G401 (cell line): ENCODE measurements at regions not wholly inside any gene's neighbourhood (a gene's known extent, or its start where the extent isn't known, plus 50 kb on each side); places are given as distances from the start of the nearest gene placed in this dataset.
"Not testable (repeated sequence)": the region's sequence is repeated elsewhere in the genome, so short reads cannot be mapped to it uniquely, and the experiment has no call there.

Experiments
- DNase-seq: peaks from one replicate; pipeline ENCODE4 v3.0.0-alpha.2; 2015; ENCODE audit warnings: low spot score
- in situ Hi-C: cut with HindIII; loops from 2 replicates; pipeline ENCODE4 v1.10.0; 2016; ENCODE audit warnings: low sequenced_read_pairs, mixed read lengths

DNA sequence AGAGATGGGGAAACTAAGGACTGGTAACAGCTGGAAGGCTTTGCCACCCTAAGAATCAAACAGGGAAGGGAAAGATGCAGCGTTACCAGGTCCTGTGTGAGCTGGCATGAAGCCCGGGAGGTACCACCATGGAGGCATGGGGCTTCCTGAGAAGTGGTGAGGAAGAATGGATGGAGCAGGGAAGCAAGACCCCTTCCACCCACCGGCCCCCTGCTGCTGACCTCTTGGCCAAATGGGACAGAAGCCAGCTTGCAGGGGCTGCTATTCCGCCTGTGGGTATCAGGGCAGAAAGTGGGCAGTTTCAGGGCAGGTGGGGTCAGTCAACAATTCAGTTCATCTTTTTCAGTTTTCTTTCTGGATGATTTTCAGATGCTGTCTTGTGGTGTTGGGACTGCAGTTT, 1099.9 kb downstream of the TBC1D22A start:
- no peak for DNase-seq
- in situ Hi-C loops, result no loop called here

GRCh38 chr22:47860907-47861306, 1098.5 kb downstream of the TBC1D22A start:
- DNase-seq, in situ Hi-C loops: not testable (repeated sequence)

DNA sequence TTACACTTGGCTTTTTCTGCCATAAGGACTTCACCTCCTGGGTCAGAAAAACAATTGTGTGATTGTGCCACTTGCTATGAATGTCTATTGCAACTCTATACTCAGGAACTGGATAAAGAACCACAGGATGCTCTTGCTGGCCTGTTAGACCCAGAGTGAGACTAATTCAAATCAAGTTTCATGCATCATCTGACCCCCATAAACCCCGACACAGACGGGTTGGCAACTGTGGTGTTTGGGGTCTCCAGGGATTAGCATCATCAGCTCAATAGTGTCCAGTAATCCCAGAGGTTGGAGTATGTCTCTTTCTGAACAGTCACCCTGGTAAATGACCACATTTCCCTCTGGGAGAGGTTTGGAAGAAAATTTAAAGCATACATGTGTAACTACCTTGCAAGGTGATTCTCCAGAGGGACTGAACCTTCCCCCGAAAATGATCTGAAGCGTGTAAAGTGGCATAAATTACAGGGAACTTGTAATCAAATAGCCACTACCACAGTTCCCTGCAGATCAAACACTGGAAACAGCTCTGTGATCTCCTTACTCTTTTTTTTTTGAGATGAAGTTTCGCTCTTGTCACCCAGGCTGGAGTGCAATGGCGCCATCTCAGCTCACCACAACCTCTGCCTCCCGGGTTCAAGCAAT, 1097.6 kb downstream of the TBC1D22A start:
- no peak for DNase-seq
- in situ Hi-C loops, result no loop called here

DNA sequence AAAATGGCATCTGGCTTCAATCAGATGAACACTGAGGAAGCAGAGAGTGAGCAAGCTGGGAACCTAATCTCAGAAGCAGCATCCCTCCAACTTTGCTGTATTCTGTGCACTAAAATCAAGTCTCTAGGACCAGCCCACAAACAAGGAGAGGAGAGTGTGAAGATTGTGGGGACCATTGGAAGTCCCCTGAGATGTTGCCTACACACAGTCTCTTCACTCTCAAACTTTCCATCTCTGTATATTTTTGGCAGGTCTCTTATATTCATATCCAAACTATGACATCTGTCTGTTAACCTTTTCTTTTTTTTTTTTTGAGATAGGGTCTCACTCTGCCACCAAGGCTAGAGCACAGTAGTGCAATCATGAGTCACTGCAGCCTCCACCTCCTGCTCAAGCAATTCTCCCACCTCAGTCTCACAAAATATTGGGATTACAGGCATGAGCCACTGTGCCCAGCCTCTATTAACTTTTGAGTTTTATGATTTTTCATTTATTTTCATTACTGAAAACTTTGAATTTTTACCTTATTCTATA, 1096.4 kb downstream of the TBC1D22A start:
- no peak for DNase-seq
- in situ Hi-C loops, result no loop called here

GRCh38 chr22:47854680-47855079, 1092.2 kb downstream of the TBC1D22A start:
- in situ Hi-C loops, result no loop called here
- DNase-seq, result no peak

- DNase-seq, result no peak
- in situ Hi-C loops, result no loop called here
Measured at GRCh38 chr22:47854251-47854650, 1091.8 kb downstream of the TBC1D22A start.

- in situ Hi-C loops, result no loop called here
- no peak for DNase-seq
Measured at GRCh38 chr22:47853750-47854149, 1091.3 kb downstream of the TBC1D22A start.

- no peak for DNase-seq
- in situ Hi-C loops, result no loop called here
Measured at GRCh38 chr22:47851586-47851985, 1089.1 kb downstream of the TBC1D22A start.

- in situ Hi-C loops, result no loop called here
- DNase-seq, result peak; percentile 67
Measured at GRCh38 chr22:47850644-47851151, 1088.2 kb downstream of the TBC1D22A start.

- in situ Hi-C loops, result no loop called here
- DNase-seq, result peak; percentile 11
Measured at GRCh38 chr22:47849576-47849975, 1087.1 kb downstream of the TBC1D22A start.

DNA sequence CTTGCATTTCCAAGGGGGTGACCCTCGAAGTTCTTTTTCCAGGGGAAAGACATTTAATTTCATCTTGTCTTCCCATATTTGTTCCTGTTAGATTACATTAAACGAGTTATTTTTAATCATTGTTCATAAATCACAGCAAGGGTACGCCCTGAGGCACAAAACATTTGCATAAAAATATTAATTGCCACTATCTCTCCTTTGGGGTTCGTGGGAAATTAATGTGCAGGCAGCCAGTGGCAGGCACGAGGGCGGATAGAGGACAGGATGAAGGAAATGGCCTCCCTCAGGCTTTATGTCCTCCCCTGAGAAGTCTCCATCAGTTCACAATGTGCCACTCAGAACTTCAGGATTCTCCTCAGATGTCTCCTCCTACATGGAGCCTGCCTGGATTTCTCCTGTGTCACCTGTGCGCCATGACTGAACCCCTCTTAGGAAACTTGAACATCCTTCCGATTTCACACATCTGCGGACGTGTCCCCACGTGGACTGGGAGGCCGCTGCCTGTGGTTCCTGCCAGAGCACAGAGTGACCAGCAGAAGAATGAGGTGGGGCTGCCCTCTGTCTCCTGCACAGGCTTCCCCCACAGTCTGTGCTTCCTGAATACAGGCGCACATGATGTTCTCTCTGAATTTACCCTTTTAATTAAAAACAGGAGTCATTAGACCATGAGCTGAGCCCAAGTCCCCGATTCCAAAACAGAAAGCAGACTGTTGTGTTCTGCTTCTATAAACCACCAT, 1085.9 kb downstream of the TBC1D22A start:
- DNase-seq, result no peak
- in situ Hi-C loops, result no loop called here

DNA sequence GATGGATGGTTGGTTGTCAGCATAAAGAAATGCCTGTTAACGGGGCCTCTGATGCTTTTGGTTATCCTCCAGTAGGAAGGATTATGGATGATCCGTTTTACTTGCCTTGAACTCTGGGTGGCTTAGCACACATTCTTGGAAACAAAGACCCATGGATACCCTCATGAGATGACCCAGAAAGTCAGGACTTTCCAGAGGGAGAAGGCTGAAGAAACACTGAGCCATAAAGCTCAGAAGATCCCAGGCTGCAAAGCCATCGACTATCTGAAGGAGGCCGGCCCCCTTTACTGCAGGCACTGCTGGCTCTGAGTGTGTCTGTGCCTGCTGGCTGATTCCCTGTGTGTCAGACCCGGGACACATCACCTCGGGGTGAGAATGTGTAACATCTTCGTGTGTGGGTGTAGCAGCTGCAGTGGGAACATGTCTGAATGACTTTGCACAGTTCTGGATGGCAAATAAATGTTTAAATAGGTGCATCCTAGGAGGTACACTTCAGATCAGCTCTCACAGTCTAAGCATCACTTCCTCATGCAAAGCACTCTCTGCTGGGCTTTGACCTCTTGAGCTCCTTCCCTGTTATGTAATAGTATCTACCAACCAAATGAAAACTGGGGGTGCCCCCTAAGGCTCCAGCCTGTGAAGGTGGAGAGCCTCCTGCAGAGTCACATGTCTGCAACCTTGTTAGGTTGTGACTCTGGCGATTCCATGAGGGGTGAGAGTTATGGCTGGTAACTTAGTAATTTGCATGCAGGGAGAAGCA, 1084.9 kb downstream of the TBC1D22A start:
- in situ Hi-C loops, result no loop called here
- DNase-seq, result no peak

DNA sequence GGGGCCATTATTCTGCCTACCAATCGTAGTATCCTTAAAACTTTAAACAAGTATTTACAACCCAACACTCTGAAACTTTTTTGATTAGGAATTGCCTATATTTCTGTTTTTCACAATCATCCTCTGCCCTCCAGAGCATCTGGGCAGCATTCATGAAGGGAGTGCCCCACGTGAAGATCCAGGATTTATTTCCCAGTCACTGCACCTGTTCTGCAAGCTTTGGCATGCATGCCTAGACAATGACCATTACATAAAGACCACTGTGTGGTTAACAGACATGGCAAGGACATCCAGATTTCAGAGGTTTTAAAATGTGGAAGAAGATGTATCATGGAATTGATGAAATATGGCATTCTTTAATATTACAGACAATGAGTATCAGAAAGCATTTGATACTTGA, 1083.8 kb downstream of the TBC1D22A start:
- no peak for DNase-seq
- in situ Hi-C loops, result no loop called here

DNA sequence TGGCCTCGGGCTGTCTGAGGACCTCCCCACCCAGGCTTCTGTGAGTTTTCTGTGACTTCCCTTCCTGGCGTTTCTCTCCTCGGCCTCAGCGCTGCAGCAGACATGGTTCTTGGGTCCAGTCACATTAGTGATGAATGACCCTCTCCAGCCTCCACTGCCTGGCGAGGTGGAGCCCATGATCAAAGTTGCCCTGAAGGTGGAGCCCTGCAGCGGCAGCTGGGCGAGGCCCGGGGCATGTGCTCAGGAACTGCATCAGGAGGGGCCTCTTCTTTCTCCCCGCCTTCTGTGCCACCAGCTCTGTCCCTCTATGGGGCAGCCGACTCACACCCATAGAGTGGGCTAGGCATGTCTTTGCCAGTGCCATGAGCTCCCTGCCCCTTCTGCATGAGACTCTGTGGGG, 1079.7 kb downstream of the TBC1D22A start:
- DNase-seq, result no peak
- in situ Hi-C loops, result no loop called here

DNA sequence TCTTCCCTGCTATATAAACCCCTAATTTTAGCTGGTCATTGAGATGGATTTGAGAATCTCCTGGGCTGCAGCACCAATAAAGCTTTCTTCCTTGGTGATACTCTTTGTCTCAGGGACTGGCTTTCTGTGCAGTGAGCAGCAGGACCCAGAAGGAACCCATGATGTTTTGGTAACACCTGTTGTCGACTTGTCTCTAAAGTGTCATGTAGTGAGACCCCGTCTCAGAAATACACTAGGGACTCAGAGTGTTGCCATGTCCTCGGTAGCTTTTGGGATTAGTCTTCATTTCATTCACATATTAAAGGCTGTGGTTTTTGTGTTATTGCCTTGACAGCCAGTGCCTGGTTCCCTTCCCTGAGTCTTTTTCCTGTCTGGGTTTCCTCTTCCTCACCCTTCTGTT, 1078.7 kb downstream of the TBC1D22A start:
- DNase-seq, result no peak
- in situ Hi-C loops, result no loop called here

GRCh38 chr22:47839595-47840227, 1077.3 kb downstream of the TBC1D22A start:
- DNase-seq, result no peak
- in situ Hi-C loops, result no loop called here

- DNase-seq, result no peak
- in situ Hi-C loops, result no loop called here
Measured at GRCh38 chr22:47837703-47838102, 1075.3 kb downstream of the TBC1D22A start.

- in situ Hi-C loops, result no loop called here
- DNase-seq, result no peak
Measured at GRCh38 chr22:47836957-47837356, 1074.5 kb downstream of the TBC1D22A start.

GRCh38 chr22:47835726-47836125, 1073.3 kb downstream of the TBC1D22A start:
- DNase-seq, result no peak
- in situ Hi-C loops, result no loop called here
